NOMO-1 treated with DMSO at 0.1 percent for 48 hours (cell line): ENCODE measurements at regions not wholly inside any gene's neighbourhood (a gene's known extent, or its start where the extent isn't known, plus 50 kb on each side); places are given as distances from the start of the nearest gene placed in this dataset.
A peak's percentile ranks its signal among the peaks of the same experiment; 100 is the strongest.

ENCODE experiments used
- DNase-seq: peaks from one replicate; lab custom pipeline; 2025; ENCODE audit not compliant: unreplicated experiment; lab: John Stamatoyannopoulos, UW

DNA sequence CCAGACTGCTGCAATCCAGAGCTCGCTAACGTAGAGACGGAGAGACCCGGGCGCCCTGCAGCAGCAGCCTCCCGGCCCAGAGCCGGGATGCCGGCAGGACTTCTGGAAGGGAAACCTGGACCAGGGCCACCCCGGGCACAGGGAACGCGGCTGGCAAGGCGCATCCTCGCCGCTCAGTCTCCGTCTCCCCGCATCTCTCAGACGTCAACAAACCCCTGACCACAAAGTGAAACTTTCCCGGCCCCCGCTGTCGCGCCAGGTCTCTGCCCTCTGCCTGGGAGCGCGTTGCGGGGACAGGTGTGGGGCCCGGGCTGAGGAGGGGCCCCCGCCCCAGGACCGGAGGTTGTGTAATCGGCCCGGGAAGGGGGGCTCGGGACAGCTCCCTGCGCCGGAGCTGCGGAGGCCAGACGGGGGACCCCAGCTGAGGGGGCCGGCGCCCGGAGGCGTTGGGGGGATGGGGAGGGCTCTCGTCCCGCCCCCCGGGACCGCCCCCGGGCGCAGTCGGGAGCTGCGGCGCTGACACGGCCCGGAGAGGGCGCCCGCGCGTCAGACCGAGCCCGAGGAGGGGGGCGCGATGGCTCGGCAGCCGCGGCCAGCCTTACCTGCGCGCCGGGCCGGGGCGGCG lies 116.6 kb upstream of the HIVEP3 start:
- peak; percentile 61 for DNase-seq

GRCh38 chr1:42034426-42034825 lies 115.7 kb upstream of the HIVEP3 start:
- peak; percentile 71 for DNase-seq

DNA sequence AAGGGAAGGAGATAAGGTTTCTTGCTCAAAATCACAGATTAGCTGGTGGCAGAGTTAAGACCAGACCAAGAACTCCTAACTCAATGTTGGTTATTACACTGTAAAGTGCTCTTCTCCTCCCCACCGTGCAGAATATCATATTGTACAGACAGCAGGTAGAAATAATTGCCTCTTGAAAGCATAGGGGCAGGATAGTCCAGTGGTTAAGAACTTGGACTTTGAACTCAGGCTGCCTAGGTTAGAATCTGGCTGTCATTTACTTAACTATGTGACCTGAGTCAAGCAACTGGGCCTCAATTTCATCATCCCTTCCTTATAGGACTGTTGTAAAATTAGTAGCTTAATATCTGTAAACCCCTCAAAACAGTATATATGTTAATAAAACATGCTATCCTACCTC lies 114.9 kb upstream of the HIVEP3 start:
- no peak for DNase-seq

GRCh38 chr1:42017730-42018129 lies 99.0 kb upstream of the HIVEP3 start:
- DNase-seq: no peak

GRCh38 chr1:42017259-42017658 lies 98.5 kb upstream of the HIVEP3 start:
- no peak for DNase-seq

- DNase-seq: no peak
Measured at GRCh38 chr1:42014823-42015222, 96.1 kb upstream of the HIVEP3 start.

DNA sequence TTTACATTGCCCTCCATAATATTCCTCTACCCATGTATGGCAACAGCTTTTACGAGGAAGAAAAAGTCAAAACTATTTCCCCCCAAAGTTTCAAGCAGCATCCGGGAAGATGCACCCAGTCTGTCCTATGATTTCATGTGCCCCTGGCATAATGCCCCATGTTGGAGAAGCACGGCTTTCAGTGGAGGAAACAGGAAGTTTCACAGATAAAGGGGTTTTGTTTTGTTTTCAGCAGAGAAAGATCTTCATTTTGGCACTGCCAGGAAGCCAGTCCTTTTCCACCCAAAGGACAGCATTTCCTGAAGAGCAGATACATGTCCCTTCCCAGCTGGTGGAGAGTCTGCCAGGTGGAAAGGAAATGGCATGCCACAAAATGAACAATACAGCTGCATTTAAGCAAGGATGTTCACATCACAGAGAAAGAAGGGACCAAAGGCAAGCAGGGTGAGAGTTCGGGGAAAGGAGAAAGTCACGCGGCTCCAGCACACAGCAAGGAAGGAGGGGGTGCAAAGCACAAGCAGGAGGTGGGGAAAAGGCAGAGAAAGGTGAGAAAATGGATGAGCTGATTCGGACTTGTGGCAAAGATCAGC lies 95.3 kb upstream of the HIVEP3 start:
- DNase-seq: no peak

- DNase-seq: no peak
Measured at GRCh38 chr1:42012852-42013251, 94.1 kb upstream of the HIVEP3 start.

DNA sequence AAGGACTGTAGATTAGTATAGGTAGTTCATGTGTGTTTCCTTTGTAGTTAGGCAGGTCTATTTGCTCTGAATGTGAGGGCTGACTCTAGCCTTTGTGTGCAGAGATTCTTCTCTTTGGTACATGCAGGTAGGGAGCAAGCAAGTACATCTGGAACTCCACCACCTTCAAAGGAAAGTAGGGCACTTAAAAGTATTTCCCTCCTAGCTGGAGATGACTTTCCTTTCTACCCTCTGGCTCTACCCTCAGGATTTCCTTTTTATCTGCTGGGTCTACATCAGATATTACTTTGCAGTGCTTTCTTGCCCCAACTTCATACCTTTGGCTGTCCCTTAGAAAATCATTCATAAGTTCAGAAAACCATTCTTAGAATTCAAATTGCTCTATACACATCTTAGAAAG lies 91.7 kb upstream of the HIVEP3 start:
- DNase-seq: no peak

DNA sequence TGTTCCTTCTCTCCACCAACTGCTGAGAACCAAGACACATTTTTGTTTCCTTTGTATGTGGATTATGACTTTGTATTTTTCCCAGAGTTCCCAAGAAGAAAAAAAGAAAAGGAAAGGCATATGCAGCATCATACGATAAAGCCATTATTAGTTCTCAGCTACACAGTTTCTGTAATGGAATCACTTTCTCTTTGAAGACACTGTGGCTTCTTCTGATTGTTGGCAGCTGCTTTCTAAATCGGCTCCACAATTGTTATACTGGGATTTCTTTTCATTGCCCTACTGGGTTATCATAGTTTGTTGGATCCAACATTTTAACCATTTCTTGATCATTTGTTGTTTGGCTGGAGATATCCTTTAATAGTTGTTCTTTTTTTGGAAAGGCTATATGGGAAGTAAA lies 89.5 kb upstream of the HIVEP3 start:
- DNase-seq: no peak

- no peak for DNase-seq
Measured at GRCh38 chr1:42006836-42007235, 88.1 kb upstream of the HIVEP3 start.

DNA sequence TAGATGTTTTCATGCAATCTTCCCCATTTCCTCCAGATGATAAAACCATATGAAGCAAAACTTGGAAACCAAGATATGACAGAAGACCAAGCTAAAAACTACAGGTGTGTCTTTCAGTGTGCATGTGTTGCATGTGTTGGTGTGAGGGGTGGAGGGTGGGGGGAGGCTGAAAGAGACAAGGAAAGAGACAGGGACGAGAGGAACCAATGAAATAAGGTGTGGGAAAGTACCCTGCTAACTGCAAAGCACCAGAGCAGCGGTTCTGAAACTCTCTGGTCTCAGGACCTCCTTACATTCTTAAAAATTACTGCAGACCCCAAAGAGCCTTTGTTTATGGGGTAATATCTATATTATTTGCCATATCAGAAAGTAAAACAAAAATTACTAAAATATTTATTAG lies 87.4 kb upstream of the HIVEP3 start:
- no peak for DNase-seq

DNA sequence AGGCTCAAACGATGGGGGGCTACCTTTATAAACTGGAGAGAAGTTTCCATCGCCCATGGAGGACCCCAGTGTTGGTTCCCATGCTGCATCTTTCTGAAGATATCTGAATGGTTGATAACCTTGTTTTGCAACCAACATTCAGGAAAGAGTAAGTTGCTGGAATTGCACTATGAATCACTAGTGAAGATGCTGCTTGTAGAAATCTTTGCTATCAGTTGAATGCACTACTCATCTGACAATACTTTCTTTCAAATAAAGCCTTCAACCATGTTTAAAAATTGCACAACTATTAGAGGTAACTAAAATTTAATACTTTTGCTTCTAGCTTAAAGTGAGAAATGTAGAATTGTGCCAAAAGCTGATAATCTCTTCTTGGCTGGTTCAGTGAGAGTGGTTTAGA lies 86.8 kb upstream of the HIVEP3 start:
- DNase-seq: no peak

DNA sequence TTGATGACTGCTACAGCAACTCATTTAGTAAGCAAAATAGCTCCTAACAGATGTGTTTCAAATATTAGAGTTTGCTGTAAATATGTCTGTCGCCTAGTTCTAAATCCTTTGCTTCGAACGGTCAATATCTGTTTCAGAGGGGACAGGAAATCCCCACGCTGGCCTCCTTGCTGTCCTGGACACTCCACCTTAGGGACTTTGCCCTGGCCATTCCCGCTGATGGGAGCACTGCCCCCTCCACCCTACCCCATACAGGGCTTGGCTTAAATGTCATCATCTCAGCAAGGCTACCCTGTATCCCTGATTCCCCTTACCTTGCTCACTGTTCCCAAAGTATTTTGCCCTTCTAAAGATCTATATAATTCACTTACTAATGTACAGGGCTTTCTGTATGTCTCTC lies 86.1 kb upstream of the HIVEP3 start:
- DNase-seq: no peak

GRCh38 chr1:42004322-42004721 lies 85.6 kb upstream of the HIVEP3 start:
- DNase-seq: no peak

DNA sequence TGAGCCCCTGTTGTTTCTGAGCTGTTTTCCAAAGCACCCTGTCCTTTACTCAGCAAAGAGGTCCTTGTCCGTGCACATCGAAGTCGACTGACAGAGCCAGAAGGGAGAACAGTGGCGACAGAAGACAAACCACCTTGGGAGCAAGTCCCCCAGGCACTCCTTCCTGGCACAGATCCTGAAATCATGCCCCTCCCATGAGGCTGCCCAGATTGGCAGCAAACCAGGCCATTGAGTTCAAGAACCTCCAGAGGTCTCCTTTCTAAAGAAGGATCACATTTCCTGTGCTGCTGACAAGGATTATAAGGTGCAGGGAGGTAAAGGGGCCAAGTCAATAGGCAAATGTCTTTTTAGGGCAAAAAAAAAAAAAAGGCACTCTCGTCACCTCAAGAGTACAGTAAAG lies 84.7 kb upstream of the HIVEP3 start:
- no peak for DNase-seq

DNA sequence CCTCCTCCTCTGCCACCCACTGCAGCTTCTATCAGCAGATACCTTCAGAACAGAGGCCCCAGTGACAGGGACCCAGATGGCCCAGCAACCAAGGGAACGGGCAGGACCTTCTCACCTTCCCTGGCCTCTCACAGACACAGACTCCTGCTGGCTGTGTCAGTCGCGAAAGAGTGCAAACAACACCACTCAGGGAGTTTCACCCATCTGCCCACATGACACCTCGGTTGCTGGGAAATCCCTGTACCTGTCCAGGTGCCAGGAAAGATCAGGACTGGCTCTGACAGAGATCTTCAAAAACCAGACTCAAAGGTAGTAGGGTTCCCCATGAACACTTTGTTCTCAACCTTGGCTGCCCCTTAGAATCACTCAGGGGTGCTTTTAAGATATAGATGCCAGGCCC lies 83.5 kb upstream of the HIVEP3 start:
- no peak for DNase-seq

DNA sequence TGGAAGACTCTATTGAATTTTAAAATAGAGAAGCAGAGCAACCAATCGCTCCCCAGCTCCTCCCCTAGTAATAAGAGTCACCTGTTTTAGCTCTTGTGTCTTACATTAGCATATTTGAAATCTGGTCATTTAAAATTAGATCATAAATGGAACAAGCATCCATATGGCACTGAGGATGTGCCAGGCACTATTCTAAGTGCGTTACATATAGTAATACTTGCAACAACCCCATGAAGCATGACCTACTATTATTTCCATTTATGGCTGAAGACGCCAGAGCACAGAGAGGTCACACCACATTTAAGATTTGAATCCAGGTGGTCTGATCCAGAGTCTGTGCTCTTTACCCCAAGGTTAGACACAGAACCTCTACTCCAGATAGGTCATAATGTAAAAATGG lies 82.0 kb upstream of the HIVEP3 start:
- no peak for DNase-seq

DNA sequence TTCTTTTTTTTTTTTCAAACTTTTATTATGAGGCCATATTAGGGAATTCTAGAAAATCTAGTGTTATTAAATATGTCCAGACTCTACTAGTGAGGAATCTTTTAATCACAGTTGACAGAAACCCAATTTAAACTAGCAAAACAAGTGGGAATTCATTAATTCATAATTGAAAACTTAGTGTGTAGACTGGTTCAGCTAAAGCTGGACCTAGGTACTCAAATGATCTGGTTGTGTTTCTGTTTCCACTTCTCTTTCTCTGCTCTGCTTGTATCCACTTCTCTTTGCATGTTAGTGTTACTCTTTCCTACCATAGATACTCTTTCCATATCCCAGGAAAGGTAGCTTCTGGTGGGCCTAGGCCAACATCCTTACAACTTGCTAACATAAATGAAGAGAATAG lies 81.2 kb upstream of the HIVEP3 start:
- DNase-seq: no peak

- DNase-seq: no peak
Measured at GRCh38 chr1:41998250-41998649, 79.5 kb upstream of the HIVEP3 start.

GRCh38 chr1:41997153-41997552 lies 78.4 kb upstream of the HIVEP3 start:
- no peak for DNase-seq

GRCh38 chr1:41995441-41996130 lies 76.9 kb upstream of the HIVEP3 start:
- no peak for DNase-seq
